Type B pancreatic cell (in vitro differentiated cells): ENCODE measurements at regions not wholly inside any gene's neighbourhood (a gene's known extent, or its start where the extent isn't known, plus 50 kb on each side); places are given as distances from the start of the nearest gene placed in this dataset.

Experiments
- DNase-seq: peaks from one replicate; pipeline ENCODE4 v3.0.0; 2021; ENCODE audit warnings: mixed read lengths; ENCODE audit not compliant: unreplicated experiment; ENCODE audit errors: extremely low spot score
- H3K27ac Mint-ChIP-seq: 2 replicates; pipeline ENCODE4 v1.8.0; 2021; ENCODE audit warnings: mild to moderate bottlenecking, mixed read lengths
- H3K27me3 Mint-ChIP-seq: 2 replicates; pipeline ENCODE4 v1.8.0; 2021; ENCODE audit warnings: mixed read lengths
- H3K36me3 Mint-ChIP-seq: 2 replicates; pipeline ENCODE4 v1.8.0; 2021; ENCODE audit warnings: mixed read lengths
- H3K4me1 Mint-ChIP-seq: one replicate; pipeline ENCODE4 v1.8.0; 2021; ENCODE audit warnings: mixed read lengths; ENCODE audit not compliant: unreplicated experiment
- H3K4me3 Mint-ChIP-seq: 2 replicates; pipeline ENCODE4 v1.8.0; 2021; ENCODE audit warnings: mild to moderate bottlenecking, mixed read lengths
- H3K9me3 Mint-ChIP-seq: 2 replicates; pipeline ENCODE4 v1.8.0; 2021; ENCODE audit warnings: mixed read lengths
- CTCF ChIP-seq: fragments of 200-600 bp; sonication (generic); conservative IDR thresholded peaks from 2 replicates; pipeline ENCODE4 v1.5.0; 2021; ENCODE audit warnings: antibody characterized with exemption, mild to moderate bottlenecking

- Mint-ChIP-seq H3K36me3 (no peaks in the 10 kb centered on the region), H3K4me1 (no peaks in the 10 kb centered on the region), H3K27me3 (no peaks in the 10 kb centered on the region), H3K9me3 (no peaks in the 10 kb centered on the region), H3K27ac (no peak overlapping the region), H3K4me3 (no peak overlapping the region)
- TF ChIP-seq CTCF, result no peak
- DNase-seq, result no peak
Measured at GRCh38 chr10:61278556-61278955, 174.6 kb downstream of the TMEM26 start.

GRCh38 chr10:61272781-61273180, 180.4 kb downstream of the TMEM26 start:
- Mint-ChIP-seq H3K9me3 (no peaks in the 10 kb centered on the region), H3K4me1 (peaks cover 4% of the 10 kb centered on the region), H3K4me3 (no peak overlapping the region), H3K36me3 (no peaks in the 10 kb centered on the region), H3K27ac (no peak overlapping the region), H3K27me3 (no peaks in the 10 kb centered on the region)
- TF ChIP-seq CTCF, result no peak
- DNase-seq, result no peak

GRCh38 chr10:61271127-61271780, 181.9 kb downstream of the TMEM26 start:
- H3K9me3 Mint-ChIP-seq, result no peaks in the 10 kb centered on the region
- H3K36me3 Mint-ChIP-seq, result no peaks in the 10 kb centered on the region
- H3K27ac Mint-ChIP-seq, result peak overlapping the region; percentile 60
- H3K27me3 Mint-ChIP-seq, result no peaks in the 10 kb centered on the region
- TF ChIP-seq CTCF, result no peak
- DNase-seq, result no peak
- peaks cover 4% of the 10 kb centered on the region for H3K4me1 Mint-ChIP-seq
- no peak overlapping the region for H3K4me3 Mint-ChIP-seq

- Mint-ChIP-seq H3K27me3 (no peaks in the 10 kb centered on the region), H3K9me3 (no peaks in the 10 kb centered on the region), H3K4me3 (no peak overlapping the region), H3K27ac (no peak overlapping the region), H3K4me1 (peaks cover 10% of the 10 kb centered on the region), H3K36me3 (no peaks in the 10 kb centered on the region)
- DNase-seq, result no peak
- no peak for TF ChIP-seq CTCF
Measured at GRCh38 chr10:61263518-61263917, 189.7 kb downstream of the TMEM26 start.

GRCh38 chr10:61262486-61263261, 190.5 kb downstream of the TMEM26 start:
- Mint-ChIP-seq H3K27me3 (no peaks in the 10 kb centered on the region), H3K36me3 (no peaks in the 10 kb centered on the region), H3K9me3 (no peaks in the 10 kb centered on the region), H3K4me3 (no peak overlapping the region), H3K27ac (peak overlapping the region; percentile 2), H3K4me1 (peaks cover 10% of the 10 kb centered on the region)
- no peak for TF ChIP-seq CTCF
- no peak for DNase-seq
